ENCODE measurements at regions not wholly inside any gene's neighbourhood (a gene's known extent, or its start where the extent isn't known, plus 50 kb on each side); places are given as distances from the start of the nearest gene placed in this dataset.
"Not testable (repeated sequence)": the region's sequence is repeated elsewhere in the genome, so short reads cannot be mapped to it uniquely, and the experiment has no call there.

- DNase-seq (ENCODE audit: low spot score): no peak
Measured at GRCh38 chr7:68805159-68805558, 793.1 kb upstream of the AUTS2 start.

- no peak for DNase-seq (ENCODE audit: low spot score)
Measured at GRCh38 chr7:68807666-68808065, 790.6 kb upstream of the AUTS2 start.

- no peak for DNase-seq (ENCODE audit: low spot score)
Measured at GRCh38 chr7:68813551-68814080, 784.7 kb upstream of the AUTS2 start.

GRCh38 chr7:68816491-68816890, 781.8 kb upstream of the AUTS2 start:
- no peak for DNase-seq (ENCODE audit: low spot score)

GRCh38 chr7:68820321-68820720, 778.0 kb upstream of the AUTS2 start:
- DNase-seq (ENCODE audit: low spot score): no peak

GRCh38 chr7:68821846-68822245, 776.4 kb upstream of the AUTS2 start:
- peak; percentile 72 for DNase-seq (ENCODE audit: low spot score)

GRCh38 chr7:68823996-68824780, 774.1 kb upstream of the AUTS2 start:
- DNase-seq (ENCODE audit: low spot score): no peak

GRCh38 chr7:68828575-68828974, 769.7 kb upstream of the AUTS2 start:
- no peak for DNase-seq (ENCODE audit: low spot score)

GRCh38 chr7:68833422-68833821, 764.9 kb upstream of the AUTS2 start:
- no peak for DNase-seq (ENCODE audit: low spot score)

GRCh38 chr7:68839014-68839413, 759.3 kb upstream of the AUTS2 start:
- no peak for DNase-seq (ENCODE audit: low spot score)

GRCh38 chr7:68840991-68841390, 757.3 kb upstream of the AUTS2 start:
- no peak for DNase-seq (ENCODE audit: low spot score)

GRCh38 chr7:68843985-68844384, 754.3 kb upstream of the AUTS2 start:
- not testable (repeated sequence) for DNase-seq (ENCODE audit: low spot score)

GRCh38 chr7:68846811-68847325, 751.4 kb upstream of the AUTS2 start:
- DNase-seq (ENCODE audit: low spot score): no peak

GRCh38 chr7:68853254-68853653, 745.0 kb upstream of the AUTS2 start:
- DNase-seq (ENCODE audit: low spot score): no peak

GRCh38 chr7:68857571-68857970, 740.7 kb upstream of the AUTS2 start:
- DNase-seq (ENCODE audit: low spot score): no peak

GRCh38 chr7:68858497-68858896, 739.8 kb upstream of the AUTS2 start:
- no peak for DNase-seq (ENCODE audit: low spot score)

GRCh38 chr7:68861171-68861570, 737.1 kb upstream of the AUTS2 start:
- peak; percentile 13 for DNase-seq (ENCODE audit: low spot score)

GRCh38 chr7:68862261-68862660, 736.0 kb upstream of the AUTS2 start:
- no peak for DNase-seq (ENCODE audit: low spot score)

GRCh38 chr7:68862736-68863135, 735.5 kb upstream of the AUTS2 start:
- DNase-seq (ENCODE audit: low spot score): peak; percentile 16

GRCh38 chr7:68865351-68866199, 732.7 kb upstream of the AUTS2 start:
- DNase-seq (ENCODE audit: low spot score): no peak

GRCh38 chr7:68866200-68866570, 732.1 kb upstream of the AUTS2 start:
- DNase-seq (ENCODE audit: low spot score): no peak

GRCh38 chr7:68866721-68867120, 731.6 kb upstream of the AUTS2 start:
- DNase-seq (ENCODE audit: low spot score): not testable (repeated sequence)
